ENCODE measurements at regions not wholly inside any gene's neighbourhood (a gene's known extent, or its start where the extent isn't known, plus 50 kb on each side); places are given as distances from the start of the nearest gene placed in this dataset.

DNA sequence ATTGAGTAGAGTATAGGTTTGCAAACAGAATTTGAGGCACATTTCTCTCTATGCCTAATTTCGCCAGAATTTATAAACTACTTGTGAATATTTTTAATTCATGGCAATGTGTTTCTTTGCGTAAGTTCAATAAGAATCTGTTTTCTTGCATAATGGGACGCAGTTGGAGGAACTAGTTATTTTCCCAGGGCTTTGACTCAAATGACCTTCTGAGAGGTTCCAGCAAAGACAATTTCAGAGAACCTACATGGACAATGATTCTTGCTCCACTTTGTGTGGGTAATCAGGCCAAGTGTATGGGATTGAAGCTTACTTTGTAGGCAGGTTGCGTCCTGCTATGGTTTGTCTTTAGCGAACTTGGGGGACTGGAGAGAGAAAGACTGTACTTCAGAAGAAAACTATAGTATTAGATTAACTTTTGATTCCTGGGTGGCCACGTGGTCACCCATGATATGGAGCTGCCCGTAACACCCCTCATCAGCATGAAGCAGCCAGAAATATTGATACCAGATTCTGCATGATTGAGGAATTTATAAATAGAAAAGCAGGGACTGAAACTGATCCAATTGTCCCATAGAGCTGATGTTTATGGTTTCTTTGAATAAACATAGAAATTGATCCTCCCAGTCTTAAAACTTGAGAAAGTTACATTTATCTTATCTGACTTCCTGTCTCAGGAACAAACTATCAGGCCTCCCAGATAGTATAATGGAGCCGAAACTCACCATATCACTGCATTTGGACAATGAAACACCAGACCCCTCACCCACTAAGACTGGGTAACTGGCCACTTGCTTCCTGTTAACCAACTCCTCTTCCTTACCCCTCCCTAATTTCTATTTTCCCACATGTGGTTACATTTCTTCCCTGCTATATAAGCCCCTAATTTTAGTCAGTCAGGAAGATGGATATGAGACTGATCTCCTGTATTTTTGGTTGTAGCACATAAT is 815.3 kb upstream of the HS6ST1 start:
- ATAC-seq = peak; percentile 85

DNA sequence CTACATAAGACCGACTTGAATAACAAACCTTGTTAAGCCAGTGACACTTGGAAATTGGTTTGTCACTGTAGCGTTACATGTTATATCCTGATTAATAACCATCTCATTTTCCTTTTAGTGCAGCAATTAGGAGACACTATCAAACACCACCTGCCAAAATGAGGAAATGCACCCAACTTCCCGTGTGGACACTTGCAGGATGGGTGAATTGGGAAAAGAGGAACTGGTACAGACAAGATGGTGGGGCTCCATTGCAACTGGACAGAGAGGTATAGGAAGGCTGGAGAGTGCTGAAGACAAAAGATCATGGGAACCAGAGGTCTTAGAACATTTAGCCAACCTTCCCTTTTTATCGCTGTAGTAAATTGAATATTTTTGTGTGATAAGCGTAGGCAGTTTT is 816.3 kb upstream of the HS6ST1 start:
- no peak for ATAC-seq
- no peak overlapping the region for H3K4me3 ChIP-seq
- TF ChIP-seq, protein P1, sequence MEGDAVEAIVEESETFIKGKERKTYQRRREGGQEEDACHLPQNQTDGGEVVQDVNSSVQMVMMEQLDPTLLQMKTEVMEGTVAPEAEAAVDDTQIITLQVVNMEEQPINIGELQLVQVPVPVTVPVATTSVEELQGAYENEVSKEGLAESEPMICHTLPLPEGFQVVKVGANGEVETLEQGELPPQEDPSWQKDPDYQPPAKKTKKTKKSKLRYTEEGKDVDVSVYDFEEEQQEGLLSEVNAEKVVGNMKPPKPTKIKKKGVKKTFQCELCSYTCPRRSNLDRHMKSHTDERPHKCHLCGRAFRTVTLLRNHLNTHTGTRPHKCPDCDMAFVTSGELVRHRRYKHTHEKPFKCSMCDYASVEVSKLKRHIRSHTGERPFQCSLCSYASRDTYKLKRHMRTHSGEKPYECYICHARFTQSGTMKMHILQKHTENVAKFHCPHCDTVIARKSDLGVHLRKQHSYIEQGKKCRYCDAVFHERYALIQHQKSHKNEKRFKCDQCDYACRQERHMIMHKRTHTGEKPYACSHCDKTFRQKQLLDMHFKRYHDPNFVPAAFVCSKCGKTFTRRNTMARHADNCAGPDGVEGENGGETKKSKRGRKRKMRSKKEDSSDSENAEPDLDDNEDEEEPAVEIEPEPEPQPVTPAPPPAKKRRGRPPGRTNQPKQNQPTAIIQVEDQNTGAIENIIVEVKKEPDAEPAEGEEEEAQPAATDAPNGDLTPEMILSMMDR (IDR thresholded peaks at IDR 0.05) = no peak
- TF ChIP-seq POLR2A (IDR thresholded peaks at IDR 0.05) = no peak
- H3K36me3 ChIP-seq (replicated peaks in 1 of 2; ENCODE audit: insufficient read depth in 1 of 2, low read depth in 2 of 2) = no peaks in the 10 kb centered on the region
- intact Hi-C loops (cut with DNase I) = no loop called here
- H3K9me3 ChIP-seq = no peaks in the 10 kb centered on the region
- DNase-seq = no peak
- no peaks in the 10 kb centered on the region for H3K27me3 ChIP-seq
- H3K4me1 ChIP-seq = peaks cover 36% of the 10 kb centered on the region
- peak overlapping the region in 2 of 4 donors; percentile 66 to 80 for H3K27ac ChIP-seq
- 90 to 95% methylated on average over 5 of the region's 5 CpGs for WGBS, 2 donors

More for the DNA sequence above, 815.3 kb upstream of the HS6ST1 start:
- Histone ChIP-seq H3K27ac (peak overlapping the region in 3 of 4 donors; percentile 66 to 80 (median 80)), H3K36me3 (replicated peaks in 1 of 2; ENCODE audit: insufficient read depth in 1 of 2, low read depth in 2 of 2) (no peaks in the 10 kb centered on the region), H3K27me3 (no peaks in the 10 kb centered on the region), H3K9me3 (no peaks in the 10 kb centered on the region), H3K4me1 (peaks cover 46% of the 10 kb centered on the region), H3K4me3 (no peak overlapping the region)
- 40 to 49% methylated on average over 8 of the region's 8 CpGs for WGBS, 2 donors
- intact Hi-C loops (cut with DNase I) = no loop called here
- TF ChIP-seq POLR2A (IDR thresholded peaks at IDR 0.05) = no peak
- TF ChIP-seq, protein P1 (IDR thresholded peaks at IDR 0.05) = no peak
- peak in 3 of 4 donors; percentile 16 to 50 (median 27) for DNase-seq

DNA sequence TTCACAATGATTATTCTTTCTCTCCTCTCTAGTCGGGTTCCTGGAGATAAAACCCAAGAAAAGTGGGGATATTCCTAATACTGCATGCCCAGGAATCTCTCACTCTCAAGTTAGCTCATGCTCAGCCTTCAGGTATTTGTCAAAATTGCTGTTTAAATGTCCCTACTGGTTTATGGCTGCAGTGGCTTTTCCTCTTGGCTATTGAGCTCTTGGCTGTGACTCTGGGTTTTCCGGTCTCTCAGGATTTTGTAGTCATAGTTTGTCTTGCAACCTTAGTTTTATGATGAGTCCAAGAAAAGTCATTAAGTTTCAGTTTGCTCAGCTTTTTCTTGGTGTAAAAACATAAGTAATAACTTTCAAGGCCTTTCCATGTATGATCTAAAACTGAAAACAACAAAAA is 820.7 kb upstream of the HS6ST1 start:
- Histone ChIP-seq H3K4me3 (no peak overlapping the region), H3K27ac (no peak overlapping the region), H3K9me3 (no peaks in the 10 kb centered on the region), H3K4me1 (peaks cover 9% of the 10 kb centered on the region), H3K27me3 (no peaks in the 10 kb centered on the region), H3K36me3 (replicated peaks in 1 of 2; ENCODE audit: insufficient read depth in 1 of 2, low read depth in 2 of 2) (no peaks in the 10 kb centered on the region)
- DNase-seq = no peak
- TF ChIP-seq, protein P1 (IDR thresholded peaks at IDR 0.05) = no peak
- no peak for TF ChIP-seq POLR2A (IDR thresholded peaks at IDR 0.05)
- 90 to 92% methylated on average over 2 of the region's 2 CpGs for WGBS, 2 donors
- no peak for ATAC-seq
- intact Hi-C loops (cut with DNase I) = no loop called here

DNA sequence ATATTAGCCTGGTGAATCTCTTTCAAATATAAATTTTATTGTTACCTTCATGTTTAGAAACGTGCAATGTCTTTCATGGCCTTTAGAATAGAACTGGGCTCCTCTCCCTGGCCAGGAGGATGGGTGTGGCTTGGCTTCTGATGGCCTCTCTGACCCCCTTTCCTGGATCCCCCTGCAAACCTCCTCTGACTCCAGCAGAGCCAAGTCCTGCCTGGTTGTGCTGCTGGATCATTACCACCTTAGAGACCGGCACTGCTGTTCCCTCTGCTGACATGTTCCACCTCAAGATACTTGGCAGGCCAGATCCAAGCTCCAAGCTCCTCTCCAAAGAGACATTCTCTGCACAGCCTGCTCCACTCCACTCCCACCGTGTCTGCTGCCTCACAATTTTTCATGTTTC is 823.8 kb upstream of the HS6ST1 start:
- Histone ChIP-seq H3K4me3 (no peak overlapping the region), H3K27me3 (no peaks in the 10 kb centered on the region), H3K4me1 (no peaks in the 10 kb centered on the region), H3K27ac (no peak overlapping the region), H3K36me3 (replicated peaks in 1 of 2; ENCODE audit: insufficient read depth in 1 of 2, low read depth in 2 of 2) (no peaks in the 10 kb centered on the region), H3K9me3 (no peaks in the 10 kb centered on the region)
- no peak for DNase-seq
- intact Hi-C loops (cut with DNase I) = no loop called here
- WGBS, 2 donors = 66 to 74% methylated on average over 3 of the region's 3 CpGs
- no peak for ATAC-seq
- TF ChIP-seq, protein P1 (IDR thresholded peaks at IDR 0.05) = no peak
- no peak for TF ChIP-seq POLR2A (IDR thresholded peaks at IDR 0.05)
